ENCODE measurements at regions not wholly inside any gene's neighbourhood (a gene's known extent, or its start where the extent isn't known, plus 50 kb on each side); places are given as distances from the start of the nearest gene placed in this dataset.
"Not testable (repeated sequence)": the region's sequence is repeated elsewhere in the genome, so short reads cannot be mapped to it uniquely, and the experiment has no call there.

DNA sequence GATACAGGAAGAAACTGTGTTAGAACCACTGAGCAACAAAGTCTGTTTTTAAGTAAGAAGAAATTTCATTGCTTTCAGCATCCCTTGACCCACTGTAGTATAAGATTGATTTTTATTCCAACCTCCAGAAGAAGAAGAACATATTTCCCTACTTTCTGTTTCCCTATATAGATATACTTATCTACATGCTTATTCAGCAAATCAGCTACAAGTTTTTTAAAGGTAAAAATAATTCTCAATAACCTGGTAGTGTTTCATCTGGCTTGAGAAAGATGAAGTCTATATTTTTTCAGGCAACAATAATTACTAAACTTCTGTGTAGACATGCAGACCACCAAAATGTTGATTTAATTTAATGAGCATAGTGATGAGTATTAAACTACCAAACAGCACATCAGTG is 201.0 kb downstream of the OSTF1 start:
- DNase-seq: no peak

DNA sequence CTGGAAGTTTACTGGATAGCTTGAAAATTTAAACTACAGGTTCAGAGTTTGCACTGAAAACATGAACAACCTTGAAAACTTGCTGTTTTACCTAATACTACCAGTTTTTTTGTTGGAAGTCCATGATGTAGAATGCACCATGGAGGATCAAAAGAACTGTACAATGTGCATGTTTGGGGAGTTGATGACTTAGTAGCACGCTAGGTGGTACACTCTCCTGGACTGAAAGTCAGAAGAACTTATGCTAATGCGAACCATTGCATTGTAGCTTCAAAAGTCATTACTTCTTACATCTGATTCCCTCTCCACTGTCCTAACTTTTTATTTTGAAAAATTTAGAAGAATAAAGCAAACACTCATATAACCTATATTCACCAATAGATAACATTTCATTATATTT is 211.0 kb downstream of the OSTF1 start:
- no peak for DNase-seq

DNA sequence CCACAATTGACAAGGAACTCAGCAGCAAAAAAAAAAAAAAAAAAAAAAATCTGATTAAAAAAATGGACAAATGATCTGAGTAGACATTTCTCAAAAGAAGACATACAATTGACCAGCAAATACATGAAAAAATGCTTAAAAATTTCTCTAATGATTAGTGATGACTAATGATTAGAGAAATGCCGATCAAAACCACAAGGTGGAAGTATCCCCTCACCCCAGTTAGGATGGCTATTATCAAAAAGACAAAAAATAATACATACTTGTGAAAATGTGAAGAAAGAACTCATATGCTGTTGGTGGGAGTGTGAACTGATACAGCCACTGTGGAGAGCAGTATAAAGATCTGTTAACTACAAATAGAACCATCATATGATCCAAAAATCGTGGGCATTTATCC is 245.3 kb downstream of the OSTF1 start:
- DNase-seq: no peak

DNA sequence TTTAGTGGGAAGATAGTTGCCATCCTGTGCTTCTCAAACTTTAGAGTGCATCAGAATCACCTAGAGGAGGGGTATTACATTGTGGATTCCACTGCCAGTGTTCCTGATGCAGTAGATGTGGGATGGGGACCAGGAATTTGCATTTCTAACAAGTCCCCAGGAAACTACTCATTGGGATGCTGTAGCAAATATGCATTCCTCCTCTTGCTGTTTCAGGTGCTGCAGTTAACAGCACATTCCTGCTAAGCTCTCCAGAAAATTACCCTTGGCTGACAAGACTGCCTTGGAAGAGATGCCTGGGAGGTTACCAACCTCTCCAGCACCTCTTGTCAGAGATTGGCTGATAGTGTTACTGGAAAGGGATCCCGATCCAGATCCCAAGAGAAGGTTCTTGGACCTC is 270.5 kb downstream of the OSTF1 start:
- DNase-seq: no peak

DNA sequence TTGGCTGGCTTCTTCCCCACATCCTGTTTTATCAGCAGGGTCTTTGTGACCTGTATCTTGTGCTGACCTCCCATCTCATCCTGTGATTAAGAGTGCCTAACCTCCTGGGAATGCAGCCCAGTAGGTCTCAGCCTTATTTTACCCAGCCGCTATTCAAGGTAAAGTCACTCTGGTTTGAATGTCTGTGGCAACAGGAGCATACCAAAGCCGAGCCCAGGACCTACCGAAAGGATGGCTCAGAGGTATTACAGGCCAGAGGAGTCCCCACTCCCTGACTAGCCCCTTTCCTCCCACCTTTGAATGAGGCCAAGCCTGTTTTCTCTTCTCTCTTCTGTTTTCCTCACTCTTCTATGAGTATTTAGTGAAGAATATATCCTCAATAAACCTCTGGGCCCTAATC is 271.3 kb downstream of the OSTF1 start:
- no peak for DNase-seq

DNA sequence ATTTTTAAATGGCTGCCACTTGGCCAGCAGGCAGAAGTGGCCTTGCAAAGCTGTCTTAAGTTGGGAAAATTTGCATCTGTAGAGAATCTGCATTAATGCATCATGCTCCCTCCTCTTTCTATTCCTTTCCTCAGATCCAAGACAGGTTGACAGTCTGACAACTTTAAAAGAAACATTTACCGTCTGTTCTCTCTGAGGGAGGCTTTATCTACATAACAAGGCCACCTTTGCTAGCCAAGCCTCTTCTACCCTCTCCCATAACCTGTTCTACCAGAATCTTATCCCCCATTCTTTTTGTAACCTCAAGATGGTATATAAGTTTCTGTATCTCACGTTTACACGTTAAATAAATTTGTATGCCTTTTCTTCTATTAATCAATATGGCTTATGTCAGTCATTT is 271.9 kb downstream of the OSTF1 start:
- no peak for DNase-seq

DNA sequence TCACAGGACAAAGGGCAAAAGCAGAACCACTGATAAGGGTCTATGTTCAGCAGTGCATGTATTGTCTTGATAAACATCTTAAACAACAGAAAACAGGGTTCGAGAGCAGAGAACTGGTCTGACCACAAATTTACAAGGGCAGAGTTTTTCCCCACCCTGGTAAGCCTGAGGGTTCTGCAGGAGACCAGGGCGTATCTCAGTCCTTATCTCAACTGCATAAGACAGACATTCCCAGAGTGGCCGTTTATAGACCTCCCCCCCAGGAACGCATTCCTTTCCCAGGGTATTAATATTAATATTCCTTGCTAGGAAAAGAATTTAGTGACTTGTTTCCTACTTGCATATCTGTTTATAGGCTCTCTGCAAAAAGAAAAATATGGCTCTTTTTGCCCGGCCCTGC is 274.1 kb downstream of the OSTF1 start:
- not testable (repeated sequence) for DNase-seq

DNA sequence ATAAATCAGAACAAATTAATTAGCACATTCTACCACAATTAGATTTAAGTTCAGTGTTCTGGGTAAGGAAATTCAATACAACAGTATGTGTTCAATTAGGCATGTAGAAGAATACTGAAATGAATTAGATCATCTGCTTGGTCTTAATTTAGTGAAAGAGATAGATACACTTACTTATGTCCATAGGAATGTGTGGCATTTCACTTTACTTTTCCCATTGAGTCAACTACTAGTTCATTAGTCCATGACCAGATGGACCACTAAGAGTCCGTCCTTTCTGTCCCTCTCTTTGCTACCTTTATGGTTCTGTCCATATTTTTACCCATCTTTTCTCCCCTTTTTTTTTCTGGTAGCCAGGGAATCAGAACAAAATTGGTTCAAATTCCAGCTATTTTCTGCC is 276.9 kb downstream of the OSTF1 start:
- DNase-seq: no peak

DNA sequence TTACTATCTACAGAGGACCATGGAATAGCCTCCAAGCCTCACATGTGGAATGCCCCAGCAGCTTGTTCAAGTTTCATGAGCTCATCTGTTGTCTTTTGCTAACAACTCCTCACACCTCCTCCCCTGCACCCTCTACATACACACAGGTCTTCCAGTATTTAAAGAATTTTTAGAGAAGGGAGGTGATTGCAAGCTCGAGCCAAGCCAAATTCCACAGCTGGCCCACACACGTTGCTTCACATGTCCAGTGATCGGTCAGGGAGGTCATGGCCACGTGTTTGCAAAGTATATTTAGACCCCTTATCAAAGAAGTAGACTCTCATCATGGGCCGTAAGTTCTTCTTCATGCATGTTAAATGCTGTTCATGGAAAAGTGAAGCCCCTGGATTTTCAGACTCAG is 281.7 kb downstream of the OSTF1 start:
- no peak for DNase-seq

DNA sequence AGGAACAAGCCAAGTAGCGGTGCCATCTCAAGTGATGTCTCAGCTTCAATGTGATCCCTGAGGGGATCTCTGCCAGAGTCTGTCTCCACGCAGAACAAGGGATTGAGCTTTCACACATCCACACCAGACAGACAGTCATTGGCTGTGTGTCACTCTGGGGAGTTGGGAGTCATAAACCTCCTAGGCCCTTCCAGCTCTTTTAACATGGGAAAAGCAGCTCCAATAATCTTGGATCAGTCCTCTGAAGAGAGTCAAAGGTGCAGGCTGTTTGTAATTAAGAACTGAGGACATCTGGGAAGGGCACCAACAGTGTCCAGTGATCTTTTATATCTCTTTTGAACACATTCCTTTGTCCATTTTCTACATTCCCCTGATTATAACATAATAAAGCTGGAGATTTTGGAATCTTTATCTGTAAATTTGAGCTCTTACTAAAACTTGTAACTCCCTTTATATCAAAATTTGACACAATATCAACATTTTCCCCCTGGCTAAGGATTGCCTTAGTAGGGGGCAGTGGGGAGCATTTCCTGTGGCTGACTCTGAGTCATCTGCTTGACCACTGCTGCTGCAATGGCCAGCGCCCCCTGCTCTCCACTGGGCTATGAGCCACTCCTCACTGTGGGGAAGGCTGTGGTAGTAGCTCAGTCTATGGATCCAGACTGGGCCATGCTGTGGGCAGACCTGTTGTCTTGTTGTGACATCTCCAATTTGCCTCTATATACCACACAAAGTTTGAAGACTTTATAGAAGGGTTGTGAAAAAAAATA is 284.4 kb downstream of the OSTF1 start:
- no peak for DNase-seq

DNA sequence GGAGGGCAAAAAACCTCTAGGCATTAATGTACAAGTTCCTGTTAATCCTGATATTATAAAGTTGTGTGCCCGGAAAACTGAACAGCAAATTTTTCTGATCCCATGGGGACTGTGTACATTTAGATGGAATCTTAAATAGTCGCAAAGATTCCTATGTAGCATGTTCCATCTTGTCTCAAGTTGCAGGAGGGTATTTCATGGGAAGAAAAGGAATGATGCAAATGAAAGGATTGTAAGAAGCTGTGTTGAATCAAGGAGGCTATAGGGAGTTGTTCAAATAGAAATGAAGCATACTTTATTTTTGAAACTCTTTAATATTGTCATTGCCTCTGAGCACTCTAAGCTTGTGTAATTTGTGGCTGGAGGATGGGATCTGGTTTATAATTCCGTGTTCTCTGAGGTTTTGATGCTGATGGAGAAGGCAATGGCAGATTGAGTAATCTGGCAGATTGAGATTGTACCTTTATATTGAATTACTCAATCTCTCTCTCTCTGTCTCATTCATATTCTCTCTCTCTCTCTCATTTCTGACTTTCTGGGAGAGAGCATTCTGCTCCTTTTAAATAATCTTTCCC is 288.5 kb downstream of the OSTF1 start:
- no peak for DNase-seq

DNA sequence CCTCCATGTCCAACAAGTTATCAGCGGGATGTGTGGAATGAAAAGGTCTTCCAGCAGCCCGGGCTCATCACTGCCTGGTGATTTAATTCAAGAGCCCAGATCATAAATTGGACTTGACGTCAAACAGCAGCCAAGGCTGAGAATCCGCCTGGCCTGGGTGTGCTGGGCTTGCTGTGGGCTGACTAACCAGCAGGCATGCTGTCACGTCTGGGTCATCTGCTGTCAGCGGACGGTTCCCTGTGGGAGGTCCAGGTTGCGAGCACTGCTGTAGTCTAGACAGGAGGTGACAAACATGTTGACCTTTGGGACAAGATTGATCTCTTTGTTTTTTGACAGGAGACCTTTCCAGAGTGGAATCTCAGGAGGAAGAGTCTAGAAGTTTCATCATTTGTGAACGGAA is 289.7 kb downstream of the OSTF1 start:
- no peak for DNase-seq

DNA sequence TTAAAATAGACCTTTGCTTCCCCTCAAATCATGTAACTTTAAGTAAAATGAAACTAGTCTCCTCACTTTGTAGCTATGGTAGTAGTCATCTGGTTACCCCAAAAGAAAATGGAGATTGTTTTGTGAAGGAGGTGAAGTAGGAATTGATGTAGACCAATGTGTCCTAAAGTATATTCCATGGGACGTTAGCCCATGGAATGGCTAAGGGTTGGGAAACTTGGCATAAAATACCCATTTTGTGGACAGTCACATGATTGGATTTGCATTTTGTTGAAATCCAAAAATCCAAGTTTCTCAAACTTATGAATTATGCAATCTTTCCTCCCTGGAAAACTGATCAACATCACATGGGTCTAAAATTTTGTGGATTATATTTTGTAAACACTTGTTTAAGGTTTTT is 290.6 kb downstream of the OSTF1 start:
- no peak for DNase-seq

DNA sequence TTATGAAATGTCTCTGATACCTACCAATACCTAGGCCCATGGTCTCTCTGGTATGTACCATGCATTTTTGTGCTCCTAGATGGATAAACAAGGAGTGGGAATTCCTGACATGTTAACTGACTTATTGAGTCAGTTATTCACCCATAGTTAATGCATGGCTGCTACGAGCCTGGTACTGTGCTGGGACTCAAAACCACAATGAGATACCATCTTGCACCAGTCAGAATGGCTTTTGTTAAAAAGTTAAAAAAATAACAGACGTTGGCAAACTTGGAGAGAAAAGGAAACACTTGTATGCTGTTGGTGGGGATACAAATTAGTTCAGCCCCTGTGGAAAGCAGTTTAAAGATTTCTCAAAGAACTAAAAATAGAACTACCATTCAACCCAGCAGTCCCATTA is 293.8 kb downstream of the OSTF1 start:
- no peak for DNase-seq

DNA sequence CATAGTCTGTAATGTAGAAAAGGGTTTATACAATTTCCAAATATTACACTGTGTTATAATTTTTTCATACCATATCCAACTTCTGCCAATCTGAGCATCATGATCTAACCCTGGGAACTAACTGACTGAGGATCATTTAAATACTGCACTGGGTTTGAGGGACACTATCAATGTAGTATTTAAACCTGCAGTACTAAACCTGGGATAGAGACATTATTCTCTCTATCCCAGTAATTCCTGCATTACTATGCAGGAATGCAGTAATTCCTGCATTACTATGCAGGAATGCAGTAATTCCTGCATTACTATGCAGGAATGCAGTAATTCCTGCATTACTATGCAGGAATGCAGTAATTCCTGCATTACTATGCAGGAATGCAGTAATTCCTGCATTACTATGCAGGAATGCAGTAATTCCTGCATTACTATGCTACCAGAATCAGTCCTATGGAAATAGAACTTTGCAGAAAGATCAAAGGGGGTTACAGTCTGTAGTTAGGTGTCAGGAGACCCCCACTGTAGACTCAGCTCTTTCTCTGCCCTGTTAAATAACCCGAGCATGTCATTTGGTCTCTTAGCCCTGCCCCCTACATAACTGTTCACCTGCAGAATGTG is 295.2 kb downstream of the OSTF1 start:
- DNase-seq: not testable (repeated sequence)

DNA sequence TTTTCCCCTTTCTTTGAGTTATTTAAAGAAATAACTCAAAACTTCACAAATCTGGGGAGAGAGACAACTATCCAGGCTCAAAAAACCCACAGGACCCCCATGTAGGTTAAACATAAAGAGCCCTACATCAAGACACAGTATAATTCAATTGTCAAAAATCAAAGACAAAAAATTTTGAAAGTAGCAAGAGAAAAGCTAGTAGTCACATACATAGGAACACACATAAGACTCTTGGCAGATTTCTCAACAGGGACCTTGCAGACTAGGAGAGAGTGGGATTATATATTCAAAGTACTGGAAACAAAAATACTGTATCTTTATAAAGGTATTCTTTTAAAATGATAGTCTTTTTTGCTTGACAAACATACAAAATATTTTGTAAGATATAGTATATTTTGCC is 296.9 kb downstream of the OSTF1 start:
- DNase-seq: no peak

DNA sequence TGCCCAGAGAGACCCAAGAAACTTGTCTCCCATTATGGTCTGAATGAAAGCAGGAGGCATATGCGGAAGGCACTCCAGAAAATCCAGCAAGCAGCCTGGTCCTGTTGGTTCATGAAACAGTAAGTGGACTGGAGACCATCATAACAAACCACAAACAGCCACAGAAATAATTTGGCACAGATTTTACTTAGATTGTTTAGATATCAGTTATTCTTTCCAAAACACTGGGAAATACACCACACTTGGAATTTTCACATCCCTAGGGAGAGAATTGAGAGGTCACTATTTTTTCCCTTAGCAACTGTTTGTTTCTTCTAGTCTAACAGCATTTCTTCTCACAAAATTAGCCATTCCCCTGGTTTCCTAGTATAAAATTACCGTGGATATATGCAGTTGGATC is 300.8 kb downstream of the OSTF1 start:
- DNase-seq: no peak

DNA sequence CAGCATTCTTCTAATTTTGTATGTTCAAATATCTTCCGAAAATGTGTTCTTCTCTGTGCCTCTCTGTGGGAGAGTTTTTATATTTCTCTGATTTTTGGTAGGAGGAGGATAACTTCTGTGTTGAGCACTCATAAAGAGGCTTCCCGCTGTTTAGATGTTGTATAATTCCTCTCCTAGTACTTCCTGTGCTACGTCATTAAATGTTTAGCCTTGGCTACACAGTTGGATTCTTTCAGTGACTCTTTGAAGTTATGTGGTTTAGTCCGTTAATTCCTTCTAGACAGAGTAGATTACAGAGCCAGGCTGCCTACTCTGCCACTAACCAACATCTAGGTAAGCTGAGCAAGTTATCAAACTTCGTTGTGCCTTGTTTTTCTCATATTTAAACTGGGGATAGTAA is 302.6 kb downstream of the OSTF1 start:
- DNase-seq: no peak

DNA sequence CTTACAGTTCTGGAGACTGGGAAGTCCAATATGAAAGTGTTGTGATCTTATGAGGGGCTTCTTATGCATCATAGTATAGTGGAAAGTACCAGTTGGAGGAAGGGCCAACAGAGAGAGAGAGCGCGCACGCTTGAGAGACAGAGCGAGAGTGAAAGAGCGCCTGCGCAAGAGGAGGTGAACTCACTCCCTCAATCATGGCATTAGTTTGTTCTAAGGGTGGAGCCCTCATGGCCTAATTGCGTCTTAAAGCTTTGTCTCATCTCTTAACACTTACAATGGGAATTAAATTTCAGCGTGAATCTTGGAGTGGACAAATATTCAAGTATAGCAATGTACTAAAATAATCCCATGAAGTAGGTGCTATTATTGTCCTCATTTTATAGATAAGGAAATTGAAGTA is 303.2 kb downstream of the OSTF1 start:
- no peak for DNase-seq

DNA sequence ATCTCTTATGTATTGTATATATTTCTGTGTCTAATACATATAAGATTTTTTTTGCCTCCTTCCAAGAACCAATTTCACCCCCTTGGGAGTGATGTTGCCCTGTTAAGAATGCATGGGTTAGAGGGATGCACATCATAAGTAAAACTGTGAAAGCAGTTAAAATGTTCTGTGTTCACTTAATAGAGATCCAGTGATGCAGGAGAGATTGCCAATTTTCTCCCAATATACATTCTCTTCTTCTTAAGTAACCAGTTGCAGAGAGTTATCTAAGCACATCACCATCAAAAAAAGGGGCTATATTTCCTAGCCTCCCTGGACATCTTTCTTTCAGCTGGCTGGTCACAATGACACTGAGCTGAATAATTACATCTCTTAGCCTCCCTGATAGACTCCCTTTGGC is 307.0 kb downstream of the OSTF1 start:
- DNase-seq: no peak

DNA sequence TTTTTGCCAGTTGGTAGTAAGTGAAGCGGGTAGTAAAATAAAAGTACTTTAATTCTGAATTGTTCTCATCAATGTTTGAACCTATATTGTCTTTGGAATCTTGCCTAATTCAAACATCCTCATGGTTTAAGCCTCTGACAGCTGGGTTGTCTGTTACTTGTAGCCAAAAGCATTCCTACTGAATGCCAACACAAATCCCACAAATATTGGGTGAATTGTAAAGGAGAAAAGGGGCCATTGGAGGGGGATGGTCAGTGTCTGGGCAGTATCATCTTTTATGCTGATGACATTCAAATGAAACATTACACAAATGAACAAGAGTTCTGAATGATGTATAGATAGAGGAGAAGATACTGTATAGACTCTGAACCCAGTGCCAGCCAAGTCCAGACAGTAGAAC is 309.5 kb downstream of the OSTF1 start:
- DNase-seq: no peak

DNA sequence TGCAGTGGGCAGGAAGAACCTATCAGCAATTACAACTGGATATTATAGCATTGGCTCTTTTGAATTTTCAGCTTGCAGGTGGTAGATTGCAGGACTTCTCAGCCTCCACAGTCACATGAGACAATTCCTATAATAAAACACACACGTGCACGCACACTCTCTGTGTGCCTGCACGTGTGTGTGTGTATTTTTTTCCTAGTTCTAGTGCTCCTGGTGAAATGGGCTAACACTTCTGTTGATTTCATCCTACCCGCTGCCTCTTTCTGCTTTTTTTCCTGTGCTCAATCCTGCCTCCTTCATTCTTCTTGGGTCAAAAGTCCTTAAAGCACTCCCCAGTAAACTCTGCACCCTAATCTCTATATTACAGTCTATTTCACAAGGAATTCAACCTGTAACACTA is 320.1 kb downstream of the OSTF1 start:
- no peak for DNase-seq

DNA sequence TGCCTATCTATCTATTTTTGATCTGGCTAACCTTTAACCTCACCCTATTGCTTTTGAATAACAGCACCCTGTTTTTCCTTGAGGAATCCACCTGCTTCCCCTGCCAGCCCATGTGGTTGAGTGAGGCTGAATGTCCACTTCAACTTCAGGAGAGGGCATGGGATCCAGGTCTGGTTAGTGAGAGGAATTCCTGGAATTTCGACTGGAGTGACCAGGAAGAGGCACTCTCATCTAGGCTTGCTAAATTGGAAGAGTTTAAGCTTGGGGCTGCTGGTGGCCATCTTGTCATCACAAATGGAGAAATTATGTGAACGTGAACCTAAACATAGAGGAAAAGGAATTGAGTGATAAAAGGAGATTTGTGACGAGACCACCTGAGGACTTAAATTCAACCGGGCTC is 322.1 kb downstream of the OSTF1 start:
- DNase-seq: no peak

DNA sequence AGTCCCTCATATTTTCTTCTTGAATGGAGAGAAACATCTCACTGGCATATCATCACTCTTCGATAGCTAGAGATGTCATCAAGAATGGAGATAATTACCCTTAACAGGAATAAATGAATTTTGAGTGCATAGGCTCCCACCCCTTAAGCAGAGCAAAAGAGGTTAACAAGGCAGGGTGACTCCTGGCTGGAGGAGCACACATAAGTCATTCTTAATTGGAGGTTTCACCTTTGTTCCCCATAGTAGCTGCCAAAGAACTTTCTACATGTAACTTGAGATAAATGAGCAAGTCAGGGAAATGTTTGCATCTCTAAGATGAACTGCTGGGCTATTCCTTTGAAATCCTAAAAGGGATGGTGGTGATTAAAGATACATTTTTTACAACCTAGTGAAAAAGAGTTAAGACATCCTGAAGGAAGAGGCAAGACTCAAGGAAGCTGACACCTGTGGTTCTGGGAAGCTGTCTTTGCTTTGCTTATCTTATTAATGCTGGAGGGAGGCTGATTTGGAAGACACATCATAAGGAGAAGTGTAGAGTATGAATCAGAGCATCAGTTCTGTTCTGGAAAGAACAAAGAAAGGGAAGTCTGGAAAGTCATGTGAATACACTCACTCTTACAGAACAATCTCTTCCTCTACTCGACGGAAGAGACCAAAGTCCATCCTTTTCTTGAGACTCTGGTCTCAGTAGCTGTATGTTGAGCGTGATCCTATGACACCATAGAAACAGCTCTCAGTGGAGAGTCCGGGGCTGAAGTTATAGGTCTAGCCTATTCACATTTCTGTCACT is 326.3 kb downstream of the OSTF1 start:
- DNase-seq: no peak

Measured in activated CD4-positive, alpha-beta T cell treated with anti-CD3 and anti-CD28 coated beads, Interleukin-2, amount 50 U/mL, for 1 hour (primary cell).